Upper lobe of left lung (tissue), 6 donors: ENCODE measurements at regions not wholly inside any gene's neighbourhood (a gene's known extent, or its start where the extent isn't known, plus 50 kb on each side); places are given as distances from the start of the nearest gene placed in this dataset.

Experiments used
- ATAC-seq, 2 donors: fragments of 200-7000 bp; cut with Tn5 transposase; one replicate each; pipeline ENCODE4 v1.9.1; 2022; ENCODE audit warnings: mild to moderate bottlenecking in 2 of 2, moderate library complexity in 2 of 2; ENCODE audit not compliant: low FRiP score in 2 of 2
- DNase-seq, 2 donors: peaks; one replicate each; pipeline ENCODE4 v3.0.0-alpha.2; 2019 to 2020
- H3K27ac ChIP-seq, 4 donors: fragments of 200-600 bp; sonication (generic); one replicate each; pipeline ENCODE4 v1.5.1; 2016 to 2019
- H3K27me3 ChIP-seq, 4 donors: fragments of 200-600 bp; sonication (generic); one replicate each; pipeline ENCODE4 v1.5.1; 2017 to 2019
- H3K36me3 ChIP-seq, 4 donors: fragments of 200-600 bp; sonication (generic); one replicate each; pipeline ENCODE4 v1.5.1; 2016 to 2019
- H3K4me1 ChIP-seq, 4 donors: fragments of 200-600 bp; sonication (generic); one replicate each; pipeline ENCODE4 v1.5.1; 2018 to 2019
- H3K4me3 ChIP-seq, 4 donors: fragments of 200-600 bp; sonication (generic); one replicate each; pipeline ENCODE4 v1.5.1; 2017 to 2019; ENCODE audit warnings: mild to moderate bottlenecking in 2 of 4, moderate library complexity in 1 of 4
- H3K9me3 ChIP-seq, 4 donors: fragments of 200-600 bp; sonication (generic); one replicate each; pipeline ENCODE4 v1.5.1; 2018 to 2019
- EP300 ChIP-seq, 4 donors: sonication (generic); formaldehyde crosslinking; IDR thresholded peaks; one replicate each; pipeline ENCODE4 v1.5.1; 2017; ENCODE audit warnings: antibody characterized with exemption in 4 of 4, control low read depth in 2 of 4
- POLR2A ChIP-seq, 4 donors: fragments of 450-650 bp; IDR thresholded peaks; one replicate each; pipeline ENCODE4 v1.5.1; 2016 to 2017; ENCODE audit warnings: antibody characterized with exemption in 4 of 4, mild to moderate bottlenecking in 2 of 4
- POLR2AphosphoS5 ChIP-seq, 2 donors: sonication (generic); formaldehyde crosslinking; IDR thresholded peaks; one replicate each; pipeline ENCODE4 v1.5.1; 2017; ENCODE audit warnings: antibody characterized with exemption in 2 of 2
- WGBS, 2 donors: methylation state at CpG; one replicate each; pipeline ENCODE4 v1.1.5; 2017 to 2018; 5-methylcytosine and 5-hydroxymethylcytosine counted together
- TF ChIP-seq, protein P1 (sequence below), 6 experiments: fragments of 450-650 bp in 4 of 6; fragments of 200-600 bp in 2 of 6; sonication (generic) in 2 of 6; IDR thresholded peaks; one replicate each; pipeline ENCODE4 v1.5.1; 2016 to 2019; ENCODE audit warnings: antibody characterized with exemption in 6 of 6
- donor health status: DM: no; HTN: no; CAD: no; lungs with moderate emphysema.
- donor health status: DM: no; HTN: yes; CAD: no; lungs with severe emphysema.

DNA sequence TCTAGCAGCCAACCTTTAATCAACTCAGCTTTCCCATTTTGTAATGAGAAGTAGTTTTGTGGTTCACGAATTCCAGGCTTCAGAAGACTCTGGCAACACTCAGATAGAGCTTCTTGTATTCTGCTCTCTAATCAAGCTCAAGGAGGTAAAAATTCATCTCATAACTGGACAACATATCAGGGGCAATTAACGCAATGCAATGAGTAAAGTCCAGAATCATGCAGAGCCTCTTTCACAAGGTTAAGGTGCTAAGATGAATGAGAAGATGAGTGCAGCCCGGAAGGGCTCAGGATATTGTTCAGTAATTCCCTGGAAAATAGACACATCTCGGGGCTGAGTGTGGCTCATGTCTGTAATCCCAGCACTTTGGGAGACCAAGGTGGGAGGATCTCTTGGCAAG is 527.7 kb downstream of the SOX11 start:
- ATAC-seq, result no peak
- Histone ChIP-seq H3K27me3 (no peaks in the 10 kb centered on the region), H3K36me3 (no peaks in the 10 kb centered on the region), H3K4me3 (no peak overlapping the region), H3K27ac (no peak overlapping the region), H3K9me3 (no peaks in the 10 kb centered on the region), H3K4me1 (no peaks in the 10 kb centered on the region)
- WGBS, 2 donors, result 89 to 90% methylated on average over 4 of the region's 4 CpGs
- TF ChIP-seq POLR2AphosphoS5 (IDR thresholded peaks at IDR 0.05) (no peak), POLR2A (IDR thresholded peaks at IDR 0.05) (no peak)
- no peak for DNase-seq

DNA sequence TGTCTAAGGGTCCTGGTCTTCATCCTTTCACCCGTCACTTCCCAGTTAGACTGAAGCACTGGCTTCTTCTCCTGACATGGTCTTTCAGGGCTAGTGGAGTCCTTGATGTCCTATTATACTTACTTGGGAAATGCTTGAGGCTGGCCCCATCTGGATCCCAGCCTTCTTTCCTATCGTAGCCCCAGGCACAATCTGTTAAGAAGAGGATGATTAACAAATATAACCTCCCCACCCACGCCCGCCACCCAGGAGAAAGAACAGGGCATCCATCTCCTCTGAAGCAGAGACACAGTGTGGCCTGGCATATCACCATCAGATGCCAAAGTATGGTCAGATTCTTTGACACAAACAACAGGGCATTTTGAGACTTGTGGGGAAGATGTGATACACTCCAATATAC is 530.1 kb downstream of the SOX11 start:
- TF ChIP-seq POLR2AphosphoS5 (IDR thresholded peaks at IDR 0.05) (no peak), EP300 (IDR thresholded peaks at IDR 0.05) (no peak), POLR2A (IDR thresholded peaks at IDR 0.05) (no peak)
- TF ChIP-seq, protein P1, sequence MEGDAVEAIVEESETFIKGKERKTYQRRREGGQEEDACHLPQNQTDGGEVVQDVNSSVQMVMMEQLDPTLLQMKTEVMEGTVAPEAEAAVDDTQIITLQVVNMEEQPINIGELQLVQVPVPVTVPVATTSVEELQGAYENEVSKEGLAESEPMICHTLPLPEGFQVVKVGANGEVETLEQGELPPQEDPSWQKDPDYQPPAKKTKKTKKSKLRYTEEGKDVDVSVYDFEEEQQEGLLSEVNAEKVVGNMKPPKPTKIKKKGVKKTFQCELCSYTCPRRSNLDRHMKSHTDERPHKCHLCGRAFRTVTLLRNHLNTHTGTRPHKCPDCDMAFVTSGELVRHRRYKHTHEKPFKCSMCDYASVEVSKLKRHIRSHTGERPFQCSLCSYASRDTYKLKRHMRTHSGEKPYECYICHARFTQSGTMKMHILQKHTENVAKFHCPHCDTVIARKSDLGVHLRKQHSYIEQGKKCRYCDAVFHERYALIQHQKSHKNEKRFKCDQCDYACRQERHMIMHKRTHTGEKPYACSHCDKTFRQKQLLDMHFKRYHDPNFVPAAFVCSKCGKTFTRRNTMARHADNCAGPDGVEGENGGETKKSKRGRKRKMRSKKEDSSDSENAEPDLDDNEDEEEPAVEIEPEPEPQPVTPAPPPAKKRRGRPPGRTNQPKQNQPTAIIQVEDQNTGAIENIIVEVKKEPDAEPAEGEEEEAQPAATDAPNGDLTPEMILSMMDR (IDR thresholded peaks at IDR 0.05), result no peak
- DNase-seq, result no peak
- WGBS, 2 donors, result 87 to 93% methylated on average over 4 of the region's 4 CpGs

DNA sequence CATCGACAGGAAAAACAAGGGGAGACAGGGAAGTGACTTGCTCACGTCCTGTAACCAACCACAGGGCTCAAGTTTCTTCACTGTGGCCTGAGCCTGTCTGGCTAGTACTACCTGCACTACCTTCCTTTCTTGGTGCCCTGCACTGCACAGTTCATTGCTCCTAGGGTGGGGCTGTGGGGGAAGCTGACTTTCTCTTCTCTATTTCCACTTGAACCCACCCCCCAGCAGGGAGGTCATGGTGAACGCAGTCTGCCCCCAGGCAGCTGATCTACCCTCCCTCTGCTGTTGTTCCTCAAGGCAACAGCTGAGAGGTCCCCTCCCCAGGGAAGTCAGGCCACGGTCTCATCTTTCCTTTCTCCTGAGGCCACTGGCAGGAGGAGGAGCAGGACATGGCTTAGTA is 532.1 kb downstream of the SOX11 start:
- H3K27me3 ChIP-seq, result no peaks in the 10 kb centered on the region
- H3K27ac ChIP-seq, result no peak overlapping the region
- H3K4me3 ChIP-seq, result no peak overlapping the region
- 67 to 73% methylated on average over 4 of the region's 4 CpGs for WGBS, 2 donors
- DNase-seq (no peak), ATAC-seq (no peak)
- TF ChIP-seq EP300 (IDR thresholded peaks at IDR 0.05) (no peak), POLR2AphosphoS5 (IDR thresholded peaks at IDR 0.05) (no peak), POLR2A (IDR thresholded peaks at IDR 0.05) (no peak)
- TF ChIP-seq, protein P1 (IDR thresholded peaks at IDR 0.05), result no peak
- no peaks in the 10 kb centered on the region for H3K9me3 ChIP-seq
- H3K4me1 ChIP-seq, result no peaks in the 10 kb centered on the region
- H3K36me3 ChIP-seq, result no peaks in the 10 kb centered on the region

More for the DNA sequence above, 530.1 kb downstream of the SOX11 start:
- H3K4me3 ChIP-seq, result no peak overlapping the region
- H3K27me3 ChIP-seq, result no peaks in the 10 kb centered on the region
- H3K9me3 ChIP-seq, result no peaks in the 10 kb centered on the region
- H3K27ac ChIP-seq, result no peak overlapping the region
- no peaks in the 10 kb centered on the region for H3K36me3 ChIP-seq
- ATAC-seq, result no peak
- H3K4me1 ChIP-seq, result no peaks in the 10 kb centered on the region

DNA sequence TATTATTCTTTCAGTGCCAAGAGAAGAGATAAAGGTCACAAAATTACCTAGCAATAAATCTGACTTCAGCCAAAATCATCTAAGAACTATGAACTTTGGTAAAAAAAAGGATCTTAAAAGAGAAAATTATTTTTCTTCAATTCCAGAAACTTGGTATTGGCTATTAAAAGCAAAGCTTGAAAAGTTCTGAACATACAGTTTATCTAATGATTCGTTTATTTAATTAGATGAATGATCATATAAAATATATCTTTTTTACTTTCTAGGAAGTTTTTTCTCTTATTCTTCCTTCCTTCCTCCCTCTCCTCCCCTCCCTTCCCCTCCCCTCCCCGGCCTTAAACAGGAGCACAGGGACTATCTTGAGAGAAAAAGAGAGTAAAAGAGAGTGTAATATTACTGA is 536.1 kb downstream of the SOX11 start:
- Histone ChIP-seq H3K4me3 (no peak overlapping the region), H3K9me3 (no peaks in the 10 kb centered on the region), H3K4me1 (no peaks in the 10 kb centered on the region), H3K27ac (no peak overlapping the region), H3K27me3 (no peaks in the 10 kb centered on the region), H3K36me3 (no peaks in the 10 kb centered on the region)
- TF ChIP-seq, protein P1 (IDR thresholded peaks at IDR 0.05), result no peak
- no peak for TF ChIP-seq POLR2AphosphoS5 (IDR thresholded peaks at IDR 0.05)
- no peak for TF ChIP-seq POLR2A (IDR thresholded peaks at IDR 0.05)
- no peak for TF ChIP-seq EP300 (IDR thresholded peaks at IDR 0.05)
- WGBS, 2 donors, result 29 to 61% methylated on average over 2 of the region's 2 CpGs
- ATAC-seq (no peak), DNase-seq (no peak)

DNA sequence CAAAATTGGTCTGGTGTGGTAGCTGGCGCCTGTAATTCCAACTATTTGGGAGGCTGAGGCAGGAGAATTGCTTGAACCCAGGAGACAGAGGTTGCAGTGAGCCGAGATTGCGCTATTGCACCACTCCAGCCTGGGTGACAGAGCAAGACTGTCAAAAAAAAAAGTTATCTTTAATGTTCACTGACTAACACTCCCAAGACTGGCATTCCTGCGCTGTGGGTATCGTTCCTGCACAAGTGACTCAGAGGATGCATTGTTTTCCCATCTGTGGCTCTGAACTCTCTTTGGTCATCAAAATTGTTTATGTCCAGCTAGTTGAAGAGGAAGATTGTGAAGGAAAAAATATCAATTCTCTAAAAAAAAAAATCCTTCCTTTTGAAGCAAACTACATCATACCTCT is 539.0 kb downstream of the SOX11 start:
- WGBS, 2 donors, result 92 to 93% methylated on average over 5 of the region's 5 CpGs
- no peaks in the 10 kb centered on the region for H3K9me3 ChIP-seq
- TF ChIP-seq POLR2AphosphoS5 (IDR thresholded peaks at IDR 0.05) (no peak), EP300 (IDR thresholded peaks at IDR 0.05) (no peak), POLR2A (IDR thresholded peaks at IDR 0.05) (no peak)
- TF ChIP-seq, protein P1 (IDR thresholded peaks at IDR 0.05), result no peak
- DNase-seq, result no peak
- ATAC-seq, result no peak
- no peaks in the 10 kb centered on the region for H3K4me1 ChIP-seq
- no peaks in the 10 kb centered on the region for H3K27me3 ChIP-seq
- H3K4me3 ChIP-seq, result no peak overlapping the region
- no peaks in the 10 kb centered on the region for H3K36me3 ChIP-seq
- no peak overlapping the region for H3K27ac ChIP-seq
